GM13976 (cell line): ENCODE measurements at regions not wholly inside any gene's neighbourhood (a gene's known extent, or its start where the extent isn't known, plus 50 kb on each side); places are given as distances from the start of the nearest gene placed in this dataset.
"Not testable (repeated sequence)": the region's sequence is repeated elsewhere in the genome, so short reads cannot be mapped to it uniquely, and the experiment has no call there.

Source experiments
- DNase-seq: peaks from one replicate; pipeline ENCODE4 v3.0.0; 2012; ENCODE audit warnings: low spot score
- in situ Hi-C: fragments of 300-500 bp; cut with MboI; formaldehyde crosslinking; loops from one replicate; pipeline ENCODE4 v1.12.0; 2022; ENCODE audit warnings: low sequenced_read_pairs, mixed read lengths, inconsistent platforms; ENCODE audit not compliant: unreplicated experiment
- TF ChIP-seq, protein P1 (sequence below): IDR thresholded peaks from 2 replicates; pipeline ENCODE4 v1.5.1; 2012; ENCODE audit warnings: borderline replicate concordance, mild to moderate bottlenecking; ENCODE audit not compliant: insufficient read depth; ENCODE audit errors: extremely low read depth, missing control alignments, control extremely low read depth

DNA sequence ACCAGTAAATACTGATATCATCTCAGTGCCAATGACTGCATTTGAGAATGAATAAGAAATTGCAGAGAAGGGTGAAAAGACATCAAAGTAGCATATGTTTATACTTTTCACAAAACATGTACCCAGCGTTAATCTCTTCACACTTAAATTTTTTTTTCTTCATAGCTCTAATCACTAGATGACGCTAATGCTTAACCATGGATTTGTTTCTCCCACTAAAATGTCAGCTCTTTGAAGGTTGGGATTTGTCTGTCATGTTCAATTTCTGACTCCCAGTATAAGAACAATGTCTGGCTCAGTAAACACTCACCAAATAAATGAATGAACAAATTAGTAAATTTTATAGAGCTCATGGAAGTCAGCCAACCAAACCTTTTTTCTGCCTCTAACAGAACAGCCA lies 78.3 kb upstream of the LMCD1 start:
- TF ChIP-seq, protein P1, sequence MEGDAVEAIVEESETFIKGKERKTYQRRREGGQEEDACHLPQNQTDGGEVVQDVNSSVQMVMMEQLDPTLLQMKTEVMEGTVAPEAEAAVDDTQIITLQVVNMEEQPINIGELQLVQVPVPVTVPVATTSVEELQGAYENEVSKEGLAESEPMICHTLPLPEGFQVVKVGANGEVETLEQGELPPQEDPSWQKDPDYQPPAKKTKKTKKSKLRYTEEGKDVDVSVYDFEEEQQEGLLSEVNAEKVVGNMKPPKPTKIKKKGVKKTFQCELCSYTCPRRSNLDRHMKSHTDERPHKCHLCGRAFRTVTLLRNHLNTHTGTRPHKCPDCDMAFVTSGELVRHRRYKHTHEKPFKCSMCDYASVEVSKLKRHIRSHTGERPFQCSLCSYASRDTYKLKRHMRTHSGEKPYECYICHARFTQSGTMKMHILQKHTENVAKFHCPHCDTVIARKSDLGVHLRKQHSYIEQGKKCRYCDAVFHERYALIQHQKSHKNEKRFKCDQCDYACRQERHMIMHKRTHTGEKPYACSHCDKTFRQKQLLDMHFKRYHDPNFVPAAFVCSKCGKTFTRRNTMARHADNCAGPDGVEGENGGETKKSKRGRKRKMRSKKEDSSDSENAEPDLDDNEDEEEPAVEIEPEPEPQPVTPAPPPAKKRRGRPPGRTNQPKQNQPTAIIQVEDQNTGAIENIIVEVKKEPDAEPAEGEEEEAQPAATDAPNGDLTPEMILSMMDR, result no peak
- DNase-seq, result no peak
- in situ Hi-C loops, result no loop called here

DNA sequence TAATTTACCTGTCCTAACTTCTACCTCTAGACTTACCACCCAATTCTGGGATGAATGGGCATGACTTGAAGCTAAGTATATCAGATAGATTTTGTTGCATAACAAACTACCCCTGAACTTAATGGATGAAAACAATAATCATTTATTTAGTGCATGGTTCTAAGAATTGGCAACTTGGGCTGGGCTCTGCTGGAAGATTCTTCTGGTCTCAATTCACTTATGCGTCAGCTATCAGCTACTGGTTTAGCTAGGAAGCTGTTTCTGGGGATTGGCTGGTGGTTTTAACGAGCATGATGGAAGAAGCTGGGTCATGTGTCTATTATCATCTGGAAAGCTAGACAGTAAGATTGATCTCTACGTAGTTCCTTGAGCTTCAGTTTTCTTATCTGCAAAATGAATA lies 77.3 kb upstream of the LMCD1 start:
- in situ Hi-C loops, result no loop called here
- DNase-seq, result no peak
- TF ChIP-seq, protein P1, result no peak

DNA sequence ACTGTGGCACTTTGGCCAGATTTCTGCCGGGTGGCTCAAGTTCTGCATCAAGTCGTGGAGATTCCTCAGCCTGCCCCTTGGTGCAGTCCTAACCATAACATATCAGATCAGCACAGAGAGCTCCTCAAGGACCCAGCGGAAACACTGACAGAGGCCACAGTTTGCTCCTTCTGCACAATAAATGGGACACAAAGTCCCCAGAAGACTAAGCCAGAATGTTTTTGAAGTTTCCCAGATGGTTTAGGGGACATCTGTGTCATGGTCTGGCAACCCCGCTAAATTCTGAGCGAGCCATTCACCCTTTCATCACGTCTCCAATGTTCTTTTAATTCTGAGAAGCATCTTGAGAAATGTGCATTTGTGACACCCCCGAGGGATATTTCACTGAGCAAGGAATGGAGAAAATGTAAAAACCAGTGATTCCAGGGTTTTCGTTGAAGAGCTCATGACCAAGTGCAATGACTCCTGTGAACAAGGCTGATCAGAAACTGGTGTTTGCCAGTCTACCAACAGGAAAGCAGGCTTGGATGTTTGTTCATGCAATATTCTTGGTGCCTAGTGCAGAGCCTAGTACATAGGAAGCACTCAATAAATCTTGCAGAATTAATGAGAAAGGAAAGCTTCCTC lies 64.8 kb upstream of the LMCD1 start:
- no peak for DNase-seq
- in situ Hi-C loops, result no loop called here
- TF ChIP-seq, protein P1, result no peak

DNA sequence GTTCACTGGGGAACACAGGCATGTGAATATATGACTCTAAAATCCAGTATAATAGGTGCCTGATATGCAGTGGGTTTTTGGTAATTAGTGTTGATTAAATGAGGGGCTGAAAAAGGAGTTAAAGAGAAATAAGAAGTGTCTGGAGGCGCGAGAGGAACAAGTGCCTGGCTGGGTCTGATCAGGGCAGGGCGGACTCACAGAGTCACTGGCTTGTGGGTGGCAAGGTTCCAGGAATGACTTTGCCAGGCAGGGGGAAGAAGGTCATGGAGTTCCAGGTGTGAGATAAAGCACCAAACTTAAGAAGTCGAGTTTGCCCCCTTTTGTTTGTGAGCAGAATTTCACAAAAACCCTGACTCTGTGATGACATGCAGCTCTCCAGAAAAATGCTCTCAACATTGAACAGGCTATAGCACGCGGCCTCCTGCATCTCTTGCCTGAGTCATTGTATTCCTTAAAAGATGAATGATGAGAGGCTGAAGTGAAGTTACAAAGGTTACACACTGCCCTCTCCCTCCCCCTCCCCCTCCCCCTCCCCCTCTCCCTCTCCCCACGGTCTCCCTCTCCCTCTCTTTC lies 63.0 kb upstream of the LMCD1 start:
- TF ChIP-seq, protein P1, result no peak
- in situ Hi-C loops, result no loop called here
- no peak for DNase-seq

DNA sequence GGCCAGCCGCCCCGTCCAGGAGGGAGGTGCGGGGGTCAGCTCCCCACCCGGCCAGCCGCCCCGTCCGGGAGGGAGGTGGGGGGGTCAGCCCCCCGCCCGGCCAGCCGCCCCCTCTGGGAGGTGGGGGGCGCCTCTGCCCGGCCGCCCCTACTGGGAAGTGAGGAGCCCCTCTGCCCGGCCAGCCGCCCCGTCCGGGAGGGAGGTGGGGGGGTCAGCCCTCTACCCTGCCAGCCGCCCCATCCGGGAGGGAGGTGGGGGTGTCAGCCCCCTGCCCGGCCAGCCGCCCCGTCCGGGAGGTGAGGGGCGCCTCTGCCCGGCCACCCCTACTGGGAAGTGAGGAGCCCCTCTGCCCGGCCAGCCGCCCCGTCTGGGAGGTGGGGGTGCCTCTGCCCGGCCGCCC lies 61.5 kb upstream of the LMCD1 start:
- in situ Hi-C loops, result not testable (repeated sequence)

DNA sequence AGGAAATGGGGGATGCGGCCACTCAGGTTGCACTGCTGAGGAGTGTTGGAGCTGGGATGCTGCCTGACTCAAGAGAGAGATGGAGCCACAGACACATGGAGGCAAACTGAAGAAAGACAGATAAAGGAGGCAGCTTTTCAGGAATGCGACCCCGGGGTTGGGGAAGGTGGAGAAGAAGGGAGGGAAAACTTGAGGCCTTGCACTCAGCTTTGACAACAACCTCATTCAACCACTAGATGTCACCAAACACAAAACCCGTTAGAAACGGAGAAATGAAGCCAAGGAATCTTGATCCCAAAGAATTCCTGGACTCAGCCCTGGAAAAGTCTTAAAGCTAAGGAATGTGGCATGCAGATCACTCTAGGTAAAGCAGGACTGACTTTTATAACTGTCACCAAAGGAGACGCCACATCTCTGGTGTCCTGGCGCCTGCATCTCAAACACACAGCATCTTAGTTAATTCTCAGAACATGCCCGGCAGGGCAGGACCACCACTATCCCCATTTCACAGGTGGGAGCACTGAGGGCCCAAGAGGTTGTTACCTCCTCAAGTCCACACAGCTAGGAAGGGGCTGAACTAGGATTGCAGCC lies 59.6 kb upstream of the LMCD1 start:
- TF ChIP-seq, protein P1, result peak; percentile 40
- in situ Hi-C loops, result no loop called here
- DNase-seq, result peak; percentile 46

More for the DNA sequence above, 61.5 kb upstream of the LMCD1 start:
- DNase-seq, result not testable (repeated sequence)

DNA sequence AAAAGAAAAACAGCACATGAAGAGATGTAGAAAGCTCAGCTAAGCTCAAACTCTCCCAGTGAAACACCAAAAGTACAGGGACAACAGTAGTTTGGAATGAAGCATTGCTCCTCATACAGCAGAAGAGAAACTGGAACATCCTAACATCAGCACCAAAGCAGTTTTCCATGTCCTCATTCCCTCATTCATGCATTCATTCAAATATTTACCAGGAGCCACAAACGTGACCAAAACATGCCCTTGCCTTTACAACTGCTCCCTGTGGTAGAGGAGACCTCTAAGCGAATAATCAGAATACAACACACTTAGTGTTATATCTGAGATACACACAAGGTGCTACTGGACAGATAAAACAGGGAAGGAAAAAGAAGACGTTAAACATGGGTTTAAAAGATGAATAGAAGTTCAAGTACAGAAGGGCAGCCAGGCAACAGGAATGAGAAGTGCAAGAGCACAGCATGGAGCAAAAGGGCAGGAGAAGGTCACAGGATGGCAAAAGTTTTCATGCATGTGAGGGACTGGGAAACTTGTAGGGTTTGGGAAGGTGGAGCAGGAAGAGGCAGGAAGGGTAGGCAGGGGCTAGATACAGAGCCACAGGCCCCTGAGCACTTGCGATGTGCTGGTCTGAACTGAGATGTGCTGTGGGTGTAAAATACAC lies 58.5 kb upstream of the LMCD1 start:
- in situ Hi-C loops, result no loop called here
- TF ChIP-seq, protein P1, result no peak
- DNase-seq, result no peak
